GM19467 (cell line): ENCODE measurements at regions not wholly inside any gene's neighbourhood (a gene's known extent, or its start where the extent isn't known, plus 50 kb on each side); places are given as distances from the start of the nearest gene placed in this dataset.
A peak's percentile ranks its signal among the peaks of the same experiment; 100 is the strongest.

Experiments
- ATAC-seq: cut with Tn5 transposase; IDR thresholded peaks from one replicate; pipeline ENCODE4 v1.9.1; 2021; ENCODE audit warnings: mild to moderate bottlenecking, moderate library complexity; ENCODE audit not compliant: unreplicated experiment

DNA sequence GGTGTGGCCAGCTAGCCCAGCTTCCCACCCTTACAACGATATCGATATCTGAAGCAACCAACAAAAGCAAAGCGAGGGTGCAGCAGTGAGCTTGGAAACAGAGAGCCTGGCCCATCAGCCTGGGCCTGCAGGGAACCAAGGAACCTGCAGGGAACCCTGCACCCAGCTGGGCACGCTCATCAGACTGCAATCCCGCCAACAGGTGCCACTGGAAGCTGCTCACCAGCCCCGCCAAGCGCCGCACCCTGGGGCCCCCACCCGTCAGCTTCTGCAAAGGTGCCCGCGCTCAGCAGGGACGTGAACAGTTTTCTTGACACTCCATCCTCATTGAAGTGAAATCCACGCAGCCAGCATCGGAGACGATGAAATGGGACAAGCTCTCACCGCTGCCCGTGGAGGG lies 250.7 kb downstream of the RBFOX3 start:
- no peak for ATAC-seq

DNA sequence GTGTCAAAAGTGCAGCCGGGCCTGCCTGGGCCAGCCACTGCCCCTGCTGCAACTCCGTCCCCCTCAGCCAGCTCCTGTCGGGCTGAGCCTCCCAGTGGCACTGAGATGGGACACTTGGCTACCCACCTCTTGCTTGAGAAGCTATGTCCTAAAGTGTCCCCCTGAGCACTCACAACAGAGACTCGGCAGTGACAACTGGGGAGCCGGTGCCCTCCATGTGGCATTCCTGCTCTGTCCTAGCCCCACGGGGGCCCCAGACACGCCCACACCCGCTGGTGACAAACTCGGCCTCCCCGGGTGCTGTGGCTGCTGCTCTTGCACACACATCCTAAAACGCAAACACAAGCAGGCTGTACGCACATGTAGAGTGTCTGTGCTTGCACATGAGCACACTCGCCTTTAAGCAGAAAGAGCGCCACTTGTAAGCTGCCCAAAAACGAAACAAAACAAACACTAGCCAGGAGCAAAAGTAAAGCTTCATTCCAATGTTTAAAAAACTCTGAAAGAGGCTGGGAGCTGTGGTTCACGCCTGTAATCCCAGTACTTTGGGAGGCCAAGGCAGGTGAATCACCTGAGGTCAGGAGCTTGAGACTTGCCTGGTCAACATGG lies 253.9 kb downstream of the RBFOX3 start:
- no peak for ATAC-seq

GRCh38 chr17:79355165-79355564 lies 255.7 kb downstream of the RBFOX3 start:
- ATAC-seq, result no peak

DNA sequence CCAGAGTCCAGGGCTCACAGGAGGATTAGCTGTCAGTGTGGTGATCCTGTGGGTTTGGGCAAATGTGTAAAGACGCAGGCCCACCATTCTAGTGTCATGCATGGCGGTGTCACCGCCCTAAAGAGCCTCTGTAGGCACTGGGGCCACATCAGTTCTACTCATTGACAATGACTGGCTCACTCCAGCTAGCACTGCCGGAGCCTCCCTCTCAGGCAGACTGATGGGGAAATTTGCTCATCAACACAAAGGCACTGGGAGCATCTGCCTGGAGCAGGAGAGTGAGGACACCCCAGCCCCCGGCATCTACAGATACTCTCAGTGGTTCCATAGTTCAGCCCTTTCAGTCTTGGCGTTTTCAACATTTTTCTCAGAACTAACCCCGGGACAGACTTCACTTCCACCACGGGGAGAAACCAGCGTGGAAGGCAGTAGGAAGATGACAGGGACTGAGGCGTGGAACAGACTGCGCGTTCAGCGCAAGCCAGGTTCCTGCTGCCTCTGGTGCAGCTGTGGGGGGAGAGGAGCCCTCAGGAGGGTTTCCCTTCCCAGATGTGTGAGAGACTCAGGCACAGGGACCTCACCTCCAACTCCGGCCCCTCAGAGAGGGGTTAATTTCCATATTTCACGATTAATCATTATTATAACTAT lies 256.6 kb downstream of the RBFOX3 start:
- ATAC-seq, result no peak

- no peak for ATAC-seq
Observed at GRCh38 chr17:79353548-79353947, 257.3 kb downstream of the RBFOX3 start.

DNA sequence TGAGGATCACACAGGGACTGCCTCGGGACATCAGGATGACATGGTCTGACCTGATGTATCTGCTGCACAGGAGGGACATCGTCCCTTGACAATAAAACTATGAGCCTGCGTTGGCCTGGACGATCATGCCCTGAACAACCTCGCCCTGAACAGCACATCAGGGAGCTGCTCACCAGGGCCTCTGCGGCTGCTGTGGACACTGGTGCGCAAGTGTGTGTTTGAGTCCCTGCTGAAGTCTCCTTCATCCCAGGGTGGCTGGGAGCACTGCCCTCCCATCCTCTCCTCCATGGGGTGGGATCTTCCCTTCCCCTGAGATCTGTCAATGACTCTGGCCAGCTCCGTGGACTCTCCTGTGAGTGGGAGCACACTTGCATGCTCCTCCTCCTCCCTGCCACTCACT lies 257.8 kb downstream of the RBFOX3 start:
- no peak for ATAC-seq

GRCh38 chr17:79350533-79350932 lies 260.3 kb downstream of the RBFOX3 start:
- no peak for ATAC-seq

DNA sequence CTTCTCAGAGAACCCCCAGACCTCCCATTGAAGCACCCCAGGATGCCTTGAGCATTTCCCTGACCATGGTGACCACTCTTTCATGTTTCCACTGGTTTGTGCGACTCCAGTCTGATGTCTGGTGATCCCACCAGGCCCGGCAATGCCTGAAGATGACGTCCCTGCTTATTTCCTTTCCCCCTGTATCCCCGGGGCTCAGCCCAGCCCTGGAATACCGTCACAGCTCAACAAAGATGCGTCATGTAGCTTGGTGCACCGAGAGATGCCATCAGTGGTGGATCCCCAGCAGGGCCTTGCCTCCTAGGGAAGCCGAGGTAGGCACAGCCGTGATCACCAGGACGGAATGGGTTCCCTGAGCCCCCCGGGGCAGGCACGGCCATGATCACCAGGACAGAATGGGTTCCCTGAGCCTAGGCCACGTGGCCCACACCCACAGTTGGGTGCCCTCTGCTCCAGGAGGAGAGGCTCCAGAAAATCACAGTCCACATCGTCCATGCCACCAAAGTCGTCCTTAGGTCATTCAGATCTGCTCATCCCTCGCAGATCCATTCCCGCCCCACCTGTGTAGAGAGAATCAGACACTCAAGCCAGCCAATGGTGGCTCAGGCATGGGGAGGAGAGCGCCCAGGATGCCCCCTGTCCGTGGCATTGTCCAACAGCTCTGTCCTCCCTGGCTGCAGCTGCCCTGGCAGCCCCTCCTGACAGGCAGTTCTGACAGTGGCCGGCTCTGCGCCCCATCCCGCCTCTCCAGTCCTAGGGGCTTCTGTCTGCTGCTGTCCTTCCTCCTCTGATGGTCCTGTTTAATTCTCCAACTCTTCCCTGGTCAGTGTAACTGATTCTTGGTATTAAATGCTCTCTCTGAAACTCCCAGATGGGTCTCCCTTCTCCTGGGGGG lies 261.1 kb downstream of the RBFOX3 start:
- ATAC-seq, result no peak

- no peak for ATAC-seq
Observed at GRCh38 chr17:79342376-79342775, 267.8 kb downstream of the ENGASE start.

DNA sequence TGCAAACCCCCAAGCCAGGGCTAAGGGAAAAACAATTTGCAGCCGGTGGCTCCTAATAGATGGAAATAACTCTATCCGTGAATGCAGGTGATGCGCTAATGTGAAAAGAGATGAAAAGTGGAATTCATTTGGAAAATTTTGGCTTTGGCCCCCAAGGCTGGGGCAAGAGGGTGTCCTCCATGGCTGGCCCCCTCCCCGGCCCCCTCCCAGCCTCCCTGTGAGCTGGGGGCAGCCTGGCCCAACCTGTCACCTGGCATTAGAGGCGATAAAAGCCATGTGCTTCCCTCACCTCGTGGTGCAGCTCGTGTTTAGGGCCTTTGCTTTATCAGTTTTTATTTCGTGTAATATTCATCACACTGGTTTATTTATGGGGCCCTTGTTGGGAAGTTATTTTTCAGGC lies 267.2 kb downstream of the ENGASE start:
- no peak for ATAC-seq

GRCh38 chr17:79341222-79341780 lies 266.7 kb downstream of the ENGASE start:
- no peak for ATAC-seq

DNA sequence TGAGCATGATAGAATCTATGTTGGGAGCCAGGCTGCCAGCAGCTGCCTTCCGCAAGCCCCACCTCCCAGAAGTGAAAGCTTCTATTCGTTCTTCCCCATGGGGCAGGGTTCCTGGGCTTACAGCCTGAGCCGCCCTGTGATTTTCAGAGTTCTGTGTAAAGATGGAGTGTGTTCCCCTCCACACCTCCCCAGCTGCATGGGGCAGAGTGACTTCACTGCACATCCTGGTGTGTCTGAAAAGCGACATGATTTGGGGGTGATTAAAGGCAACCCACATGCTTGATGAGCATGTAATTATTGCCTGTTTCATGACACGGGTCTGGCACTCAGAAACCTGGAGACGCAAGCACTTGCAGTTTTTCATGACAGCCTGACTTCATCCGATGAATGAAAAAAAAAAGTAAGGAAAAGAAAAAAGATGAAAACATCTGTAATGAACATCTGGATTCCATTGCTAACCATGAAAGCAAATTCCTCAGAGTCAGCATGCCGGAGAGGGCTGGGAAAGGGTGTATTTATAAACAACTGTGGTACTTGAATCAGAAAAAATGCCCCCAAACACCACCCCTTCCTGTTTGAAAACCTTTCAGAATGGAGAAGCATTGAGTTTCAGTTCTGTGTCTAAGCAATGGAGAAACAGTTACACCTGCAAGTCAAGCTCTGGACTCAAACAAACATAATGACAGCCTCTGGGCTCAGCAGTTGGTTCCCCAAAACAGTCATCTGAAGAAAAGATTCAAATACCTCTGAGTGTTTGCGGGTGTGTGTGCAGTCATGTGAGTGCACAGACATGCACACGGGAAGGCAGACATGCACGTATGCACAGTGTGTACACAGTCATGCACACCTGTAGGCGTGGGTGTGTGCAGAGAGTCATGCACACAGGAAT lies 266.0 kb downstream of the ENGASE start:
- ATAC-seq, result peak; percentile 69

GRCh38 chr17:79339321-79339720 lies 264.7 kb downstream of the ENGASE start:
- ATAC-seq, result no peak

DNA sequence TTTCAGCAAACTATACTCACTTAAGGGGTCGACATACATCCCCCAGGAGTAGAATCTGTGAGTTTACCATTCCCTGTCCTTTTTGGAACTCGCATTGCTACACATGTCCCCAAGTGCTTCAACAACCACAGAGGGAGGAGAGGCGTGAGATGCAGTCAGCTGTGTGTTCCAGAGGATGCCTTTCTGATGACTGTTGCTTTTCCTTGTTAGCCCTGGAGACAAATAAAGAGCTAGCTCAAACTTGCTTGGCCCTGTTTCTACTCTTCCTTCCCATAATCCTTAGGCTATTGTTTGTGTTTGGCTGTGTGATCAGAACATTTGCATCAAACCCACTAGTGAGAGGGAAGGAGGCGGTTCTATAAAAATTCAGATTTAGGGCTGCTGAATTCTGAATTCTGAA lies 264.0 kb downstream of the ENGASE start:
- no peak for ATAC-seq

GRCh38 chr17:79338152-79338551 lies 263.5 kb downstream of the ENGASE start:
- ATAC-seq, result no peak

DNA sequence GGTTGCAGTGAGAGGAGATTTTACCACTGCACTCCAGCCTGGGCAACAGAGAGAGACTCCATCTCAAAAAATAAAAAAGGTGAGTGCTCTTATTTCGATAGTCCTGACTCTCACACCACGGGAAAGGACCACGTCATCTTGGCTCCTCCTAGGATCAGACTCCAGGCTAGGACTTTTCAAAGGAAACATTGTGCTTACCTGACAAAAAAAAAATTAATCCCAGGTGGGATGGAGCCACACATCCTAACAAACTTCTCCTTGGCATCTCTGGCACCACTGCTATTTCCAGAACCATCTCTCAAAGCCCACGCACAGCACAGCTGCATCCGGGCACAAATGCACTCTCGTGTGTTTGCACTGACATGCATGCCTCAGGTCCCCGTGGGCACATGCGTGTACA lies 262.4 kb downstream of the ENGASE start:
- ATAC-seq, result no peak

- no peak for ATAC-seq
Observed at GRCh38 chr17:79335456-79335855, 260.8 kb downstream of the ENGASE start.

DNA sequence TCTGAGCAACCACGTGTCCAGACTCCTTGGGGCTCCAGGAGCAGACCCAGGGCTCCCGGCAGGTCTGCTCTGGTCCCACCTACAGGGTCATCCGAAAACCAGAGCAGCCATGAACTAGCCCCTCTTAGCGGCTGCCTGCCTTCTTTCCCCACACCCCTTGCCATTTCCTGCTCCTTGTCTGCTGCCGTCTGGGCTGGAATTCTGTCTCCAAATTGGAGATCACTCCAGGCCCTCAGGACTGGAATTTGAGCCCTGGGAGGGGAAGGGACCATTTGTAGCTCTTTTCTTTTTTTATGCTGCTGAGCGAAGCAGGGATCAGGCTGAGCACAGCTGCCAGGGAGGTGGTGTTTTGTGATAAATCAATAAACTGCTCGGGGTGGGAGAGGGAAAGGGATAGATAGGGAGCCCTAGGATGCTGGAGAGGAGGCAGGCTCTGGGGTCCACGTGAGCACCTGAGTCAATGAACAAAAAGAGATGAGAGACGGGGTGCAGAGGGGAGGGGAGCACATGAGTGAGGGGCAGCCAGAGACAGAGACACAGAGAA lies 257.5 kb downstream of the ENGASE start:
- ATAC-seq, result no peak

GRCh38 chr17:79331492-79331891 lies 256.9 kb downstream of the ENGASE start:
- no peak for ATAC-seq

DNA sequence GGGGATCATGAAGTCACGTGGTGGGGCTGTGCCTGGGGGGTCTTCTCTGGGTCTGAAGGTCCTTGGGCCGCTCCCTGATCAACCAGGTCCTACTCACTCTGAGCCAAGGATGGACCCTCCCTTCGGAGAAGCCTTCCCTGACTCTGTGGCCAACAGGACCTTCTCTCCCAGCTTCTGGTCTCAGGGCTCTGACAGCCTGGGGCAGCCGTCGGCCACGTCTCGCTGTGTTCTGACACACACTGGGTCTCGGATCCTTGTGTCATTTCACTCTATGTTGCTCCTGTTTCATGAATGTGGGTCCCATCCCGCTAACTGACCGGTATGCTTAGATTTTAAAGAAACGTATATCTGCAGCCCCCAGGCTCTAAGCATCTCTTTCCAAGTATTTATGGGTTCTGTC lies 256.1 kb downstream of the ENGASE start:
- no peak for ATAC-seq
